ENCODE measurements at regions not wholly inside any gene's neighbourhood (a gene's known extent, or its start where the extent isn't known, plus 50 kb on each side); places are given as distances from the start of the nearest gene placed in this dataset.

DNA sequence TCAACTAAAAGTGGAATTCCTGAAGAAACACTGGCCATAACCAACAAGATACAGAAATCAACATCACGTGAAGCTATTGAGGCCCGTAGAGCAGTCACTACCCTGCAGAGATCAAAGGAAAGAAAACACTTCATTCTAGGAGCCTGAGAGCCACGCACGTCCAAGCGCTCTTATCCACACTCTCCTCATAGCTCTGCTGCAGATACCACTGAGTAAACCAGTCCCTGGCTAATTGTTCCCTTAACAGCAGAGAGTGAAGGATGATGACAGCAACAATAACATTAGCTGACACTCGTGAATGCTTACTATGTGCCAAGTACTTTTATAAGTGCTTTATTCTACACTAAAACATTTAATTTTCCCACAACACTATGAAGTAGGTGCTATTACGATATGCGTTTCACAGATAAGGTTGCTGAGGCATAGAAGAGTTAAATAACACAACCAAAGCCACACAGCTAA is 271.0 kb upstream of the GADL1 start:
- TF ChIP-seq, protein P1, sequence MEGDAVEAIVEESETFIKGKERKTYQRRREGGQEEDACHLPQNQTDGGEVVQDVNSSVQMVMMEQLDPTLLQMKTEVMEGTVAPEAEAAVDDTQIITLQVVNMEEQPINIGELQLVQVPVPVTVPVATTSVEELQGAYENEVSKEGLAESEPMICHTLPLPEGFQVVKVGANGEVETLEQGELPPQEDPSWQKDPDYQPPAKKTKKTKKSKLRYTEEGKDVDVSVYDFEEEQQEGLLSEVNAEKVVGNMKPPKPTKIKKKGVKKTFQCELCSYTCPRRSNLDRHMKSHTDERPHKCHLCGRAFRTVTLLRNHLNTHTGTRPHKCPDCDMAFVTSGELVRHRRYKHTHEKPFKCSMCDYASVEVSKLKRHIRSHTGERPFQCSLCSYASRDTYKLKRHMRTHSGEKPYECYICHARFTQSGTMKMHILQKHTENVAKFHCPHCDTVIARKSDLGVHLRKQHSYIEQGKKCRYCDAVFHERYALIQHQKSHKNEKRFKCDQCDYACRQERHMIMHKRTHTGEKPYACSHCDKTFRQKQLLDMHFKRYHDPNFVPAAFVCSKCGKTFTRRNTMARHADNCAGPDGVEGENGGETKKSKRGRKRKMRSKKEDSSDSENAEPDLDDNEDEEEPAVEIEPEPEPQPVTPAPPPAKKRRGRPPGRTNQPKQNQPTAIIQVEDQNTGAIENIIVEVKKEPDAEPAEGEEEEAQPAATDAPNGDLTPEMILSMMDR (conservative IDR thresholded peaks at IDR 0.05; ENCODE audit: low read depth, low read length), result no peak
- TF ChIP-seq POLR2A (IDR thresholded peaks at IDR 0.05; ENCODE audit: low read depth, low read length) (no peak), FOS (IDR thresholded peaks at IDR 0.05; ENCODE audit: low read depth, low read length) (no peak), RFX5 (IDR thresholded peaks at IDR 0.05; ENCODE audit: low read depth, low read length) (no peak), RAD21 (IDR thresholded peaks at IDR 0.05; ENCODE audit: low read length) (no peak), MAZ (IDR thresholded peaks at IDR 0.05; ENCODE audit: borderline replicate concordance, low read depth, low read length) (no peak)

Measured in IMR-90 (cell line).